SK-N-MC (cell line): ENCODE measurements at regions not wholly inside any gene's neighbourhood (a gene's known extent, or its start where the extent isn't known, plus 50 kb on each side); places are given as distances from the start of the nearest gene placed in this dataset.

Experiments used
- EZH2 ChIP-seq: fragments of 200-600 bp; sonication (generic); IDR thresholded peaks from one replicate; pipeline ENCODE4 v1.6.1; 2017; ENCODE audit warnings: antibody characterized with exemption
- POLR2AphosphoS5 ChIP-seq: IDR thresholded peaks from 2 replicates; pipeline ENCODE4 v1.6.1; 2012; ENCODE audit warnings: mild to moderate bottlenecking, low read depth, low read length, borderline replicate concordance

DNA sequence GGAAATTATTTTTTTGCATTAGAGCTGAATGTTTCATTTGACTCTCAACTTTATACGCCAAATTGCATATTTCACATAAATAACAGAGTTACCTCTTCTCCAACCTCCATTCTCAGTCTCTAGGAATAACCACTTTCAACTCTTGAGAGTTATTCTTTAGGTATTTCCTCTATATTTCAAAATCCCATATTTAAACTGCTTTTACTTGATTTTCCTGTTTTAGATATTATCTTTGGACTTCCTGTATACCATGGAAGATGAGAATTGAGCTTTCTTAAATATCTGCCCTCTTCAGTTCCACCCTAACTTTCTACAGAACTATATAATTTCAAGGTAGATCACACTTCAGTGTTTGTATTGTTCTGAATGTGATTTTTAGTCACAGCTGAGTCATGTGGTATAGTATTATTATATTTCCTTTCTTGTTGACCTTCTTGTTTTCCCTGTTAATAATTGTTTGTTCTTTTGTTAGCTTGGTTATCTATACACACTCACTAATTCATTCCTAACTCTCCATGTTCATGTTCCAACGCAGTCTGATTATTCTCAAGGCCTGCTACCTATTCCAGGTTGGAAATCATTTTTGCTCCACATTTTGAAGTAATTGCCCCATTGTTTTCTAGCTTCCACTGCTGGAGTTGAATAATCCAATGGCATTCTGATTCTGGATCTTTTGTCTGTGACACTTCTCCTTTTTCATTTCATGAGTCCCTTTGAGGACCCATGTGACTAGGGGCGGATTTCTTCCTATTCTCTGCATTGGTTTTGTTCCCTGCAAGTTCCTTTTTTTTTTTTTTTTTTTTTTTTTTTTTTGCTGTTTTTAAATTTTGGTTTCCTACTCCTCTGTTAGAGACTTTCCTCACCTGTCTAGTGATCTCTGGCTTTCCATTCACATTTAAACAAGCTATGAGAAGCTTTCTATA lies 156.8 kb upstream of the RBMS1 start:
- no peak for TF ChIP-seq EZH2
- TF ChIP-seq POLR2AphosphoS5: no peak
